Smooth muscle cell (in vitro differentiated cells): ENCODE measurements at regions not wholly inside any gene's neighbourhood (a gene's known extent, or its start where the extent isn't known, plus 50 kb on each side); places are given as distances from the start of the nearest gene placed in this dataset.
A peak's percentile ranks its signal among the peaks of the same experiment; 100 is the strongest.

Experiments
- DNase-seq: peaks from one replicate; lab custom pipeline; 2025; ENCODE audit not compliant: unreplicated experiment; lab: John Stamatoyannopoulos, UW
- H2AFZ ChIP-seq: fragments of 200-600 bp; sonication (generic); 2 replicates; pipeline ENCODE4 v1.6.0; 2016; ENCODE audit warnings: antibody characterized with exemption, low read depth, mild to moderate bottlenecking
- H3F3A ChIP-seq: fragments of 200-600 bp; sonication (generic); 2 replicates; pipeline ENCODE4 v1.6.0; 2017; ENCODE audit warnings: antibody characterized with exemption, low read depth
- H3K27ac ChIP-seq: fragments of 200-600 bp; sonication (generic); 2 replicates; pipeline ENCODE4 v1.5.1; 2016; ENCODE audit warnings: low read depth, mild to moderate bottlenecking
- H3K27me3 ChIP-seq: fragments of 200-600 bp; sonication (generic); 2 replicates; pipeline ENCODE4 v1.6.1; 2016; ENCODE audit warnings: low read depth, mild to moderate bottlenecking
- H3K36me3 ChIP-seq: fragments of 200-600 bp; sonication (generic); 2 replicates; pipeline ENCODE4 v1.5.1; 2016; ENCODE audit warnings: low read depth
- H3K4me1 ChIP-seq: fragments of 200-600 bp; sonication (generic); 2 replicates; pipeline ENCODE4 v1.5.1; 2016; ENCODE audit warnings: low read depth
- H3K4me2 ChIP-seq: fragments of 200-600 bp; sonication (generic); 2 replicates; pipeline ENCODE4 v1.6.0; 2016; ENCODE audit warnings: mild to moderate bottlenecking
- H3K4me3 ChIP-seq: fragments of 200-600 bp; sonication (generic); 2 replicates; pipeline ENCODE4 v1.5.1; 2016; ENCODE audit warnings: mild to moderate bottlenecking
- H3K79me2 ChIP-seq: fragments of 200-600 bp; sonication (generic); 2 replicates; pipeline ENCODE4 v1.6.0; 2016; ENCODE audit warnings: low read depth, mild to moderate bottlenecking
- H3K9ac ChIP-seq: fragments of 200-600 bp; sonication (generic); 2 replicates; pipeline ENCODE4 v1.6.0; 2016; ENCODE audit warnings: low read depth
- H3K9me3 ChIP-seq: fragments of 200-600 bp; sonication (generic); replicated peaks from 2 replicates; pipeline ENCODE4 v1.5.1; 2016; ENCODE audit warnings: low read depth
- H4K20me1 ChIP-seq: fragments of 200-600 bp; sonication (generic); 2 replicates; pipeline ENCODE4 v1.6.0; 2016; ENCODE audit warnings: low read depth
- CTCF ChIP-seq: fragments of 200-600 bp; sonication (generic); IDR thresholded peaks from 2 replicates; pipeline ENCODE4 v1.5.1; 2017; ENCODE audit warnings: borderline replicate concordance, mild to moderate bottlenecking, antibody characterized with exemption; ENCODE audit not compliant: insufficient read depth, poor library complexity, severe bottlenecking
- WGBS: methylation state at CpG from one replicate; pipeline ENCODE4 v1.1.7; 2016; ENCODE audit warnings: low lambda C conversion rate; 5-methylcytosine and 5-hydroxymethylcytosine counted together

DNA sequence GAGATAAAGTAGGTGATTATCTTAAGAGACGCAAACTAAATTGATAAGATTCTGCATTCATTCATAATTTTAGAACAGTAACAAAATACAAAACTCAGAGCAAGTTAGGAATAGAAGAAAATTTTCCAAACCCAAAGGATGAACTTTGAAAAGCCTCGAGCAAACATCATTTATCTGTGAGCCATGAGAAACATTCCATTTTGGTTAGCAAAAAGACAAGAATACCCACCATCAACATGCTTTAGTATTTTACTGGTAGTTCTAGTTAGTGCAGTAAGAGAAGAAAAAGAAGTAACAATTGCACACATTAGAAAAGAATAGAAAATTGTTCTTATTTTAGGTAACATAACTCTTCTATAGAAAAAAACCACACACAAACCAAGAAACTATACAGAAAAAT, 291.3 kb upstream of the TCF4 start:
- H3K4me2 ChIP-seq = peak overlapping the region; percentile 41

GRCh38 chr18:55878224-55878623, 290.2 kb upstream of the TCF4 start:
- DNase-seq = no peak
- Histone ChIP-seq H3K36me3 (no peaks in the 10 kb centered on the region), H3K4me1 (peaks cover 58% of the 10 kb centered on the region), H3K27ac (peak overlapping the region; percentile 95), H4K20me1 (no peaks in the 10 kb centered on the region), H3F3A (no peaks in the 10 kb centered on the region), H3K27me3 (no peaks in the 10 kb centered on the region), H3K79me2 (no peaks in the 10 kb centered on the region), H3K4me2 (peak overlapping the region; percentile 41), H2AFZ (no peak overlapping the region), H3K9ac (peak overlapping the region; percentile 87), H3K4me3 (no peak overlapping the region), H3K9me3 (no peaks in the 10 kb centered on the region)
- no peak for TF ChIP-seq CTCF
- 23% methylated on average over 1 of the region's 1 CpG for WGBS

More for the DNA sequence above, 291.3 kb upstream of the TCF4 start:
- H3K36me3 ChIP-seq = no peaks in the 10 kb centered on the region
- no peak overlapping the region for H3K4me3 ChIP-seq
- H3K27ac ChIP-seq = peak overlapping the region; percentile 95
- H4K20me1 ChIP-seq = no peaks in the 10 kb centered on the region
- H3K4me1 ChIP-seq = peaks cover 58% of the 10 kb centered on the region
- no peak for DNase-seq
- H3K79me2 ChIP-seq = no peaks in the 10 kb centered on the region
- H3F3A ChIP-seq = no peaks in the 10 kb centered on the region
- no peak overlapping the region for H2AFZ ChIP-seq
- H3K9me3 ChIP-seq = no peaks in the 10 kb centered on the region
- 13% methylated on average over 2 of the region's 2 CpGs for WGBS
- peak overlapping the region; percentile 87 for H3K9ac ChIP-seq
- TF ChIP-seq CTCF = no peak
- H3K27me3 ChIP-seq = no peaks in the 10 kb centered on the region

DNA sequence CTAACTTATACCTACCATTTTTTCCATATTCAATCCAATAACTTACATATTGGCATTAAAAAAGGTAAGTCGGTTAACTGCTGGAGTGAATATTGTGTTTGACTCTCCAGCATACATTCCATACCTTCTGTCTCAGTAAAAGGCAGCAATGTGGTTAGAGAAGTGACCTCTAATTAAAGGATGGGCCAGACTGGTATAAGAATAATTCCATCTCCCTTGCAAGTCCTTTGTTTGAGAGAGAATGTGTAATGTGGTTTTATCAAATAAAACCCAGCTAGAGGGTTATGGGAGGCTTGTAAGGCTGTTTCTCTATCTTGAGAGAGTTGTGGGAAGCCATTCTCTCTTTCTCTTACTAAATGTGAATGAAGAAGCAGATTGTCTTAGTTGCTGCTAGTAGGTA, 289.3 kb upstream of the TCF4 start:
- no peaks in the 10 kb centered on the region for H4K20me1 ChIP-seq
- H3K79me2 ChIP-seq = no peaks in the 10 kb centered on the region
- H3F3A ChIP-seq = no peaks in the 10 kb centered on the region
- no peak for DNase-seq
- peak overlapping the region; percentile 24 for H3K9ac ChIP-seq
- no peaks in the 10 kb centered on the region for H3K9me3 ChIP-seq
- TF ChIP-seq CTCF = no peak
- peak overlapping the region; percentile 20 for H3K4me2 ChIP-seq
- no peak overlapping the region for H3K4me3 ChIP-seq
- no peaks in the 10 kb centered on the region for H3K36me3 ChIP-seq
- H3K27ac ChIP-seq = peak overlapping the region; percentile 95
- 79% methylated on average over 1 of the region's 1 CpG for WGBS
- no peaks in the 10 kb centered on the region for H3K27me3 ChIP-seq
- H2AFZ ChIP-seq = peak overlapping the region; percentile 31
- H3K4me1 ChIP-seq = peaks cover 58% of the 10 kb centered on the region

DNA sequence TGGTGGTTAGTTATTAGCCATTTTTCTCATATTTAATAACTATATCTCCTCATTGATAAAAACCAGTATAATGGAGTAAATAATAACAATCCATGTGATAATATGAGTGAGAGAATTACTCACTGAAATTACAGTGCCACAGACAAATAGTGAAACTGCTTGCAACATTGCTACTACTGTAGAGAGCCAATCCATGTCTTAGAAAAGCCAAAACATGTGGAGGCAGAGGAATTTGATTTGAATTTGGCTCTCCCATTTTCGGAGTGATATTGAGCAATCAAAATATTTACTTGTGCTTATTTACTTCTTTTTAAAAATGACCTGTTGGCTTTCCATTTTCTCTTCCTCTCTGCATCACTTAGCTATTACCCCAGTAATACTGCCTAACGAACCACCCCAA, 288.3 kb upstream of the TCF4 start:
- H3K4me2 ChIP-seq = no peak overlapping the region
- no peaks in the 10 kb centered on the region for H4K20me1 ChIP-seq
- no peak overlapping the region for H2AFZ ChIP-seq
- WGBS = 94% methylated on average over 2 of the region's 2 CpGs
- TF ChIP-seq CTCF = no peak
- no peak overlapping the region for H3K9ac ChIP-seq
- no peaks in the 10 kb centered on the region for H3K36me3 ChIP-seq
- H3K9me3 ChIP-seq = no peaks in the 10 kb centered on the region
- DNase-seq = no peak
- peaks cover 58% of the 10 kb centered on the region for H3K4me1 ChIP-seq
- H3K4me3 ChIP-seq = no peak overlapping the region
- no peak overlapping the region for H3K27ac ChIP-seq
- H3F3A ChIP-seq = no peaks in the 10 kb centered on the region
- H3K79me2 ChIP-seq = no peaks in the 10 kb centered on the region
- no peaks in the 10 kb centered on the region for H3K27me3 ChIP-seq
